ENCODE measurements at regions not wholly inside any gene's neighbourhood (a gene's known extent, or its start where the extent isn't known, plus 50 kb on each side); places are given as distances from the start of the nearest gene placed in this dataset.

DNA sequence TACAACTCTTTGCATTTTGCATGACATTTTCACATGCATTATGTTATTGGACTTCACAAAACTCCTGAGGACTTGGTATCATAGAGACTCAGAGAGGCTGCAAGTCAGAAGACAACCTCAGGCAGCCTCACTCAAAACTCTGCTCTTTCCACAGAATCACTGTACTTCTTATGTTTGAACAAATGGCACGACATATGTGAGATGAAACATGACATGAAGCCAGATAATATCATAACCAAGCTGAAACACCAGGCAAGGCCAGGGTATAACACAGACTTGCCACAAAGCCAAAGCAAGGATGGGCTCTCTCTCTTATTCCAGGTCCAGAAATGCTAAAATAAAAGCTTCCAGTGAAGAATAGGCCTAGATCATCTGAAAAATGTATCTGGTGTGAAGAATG, 425.8 kb upstream of the CDH5 start:
- DNase-seq = no peak

DNA sequence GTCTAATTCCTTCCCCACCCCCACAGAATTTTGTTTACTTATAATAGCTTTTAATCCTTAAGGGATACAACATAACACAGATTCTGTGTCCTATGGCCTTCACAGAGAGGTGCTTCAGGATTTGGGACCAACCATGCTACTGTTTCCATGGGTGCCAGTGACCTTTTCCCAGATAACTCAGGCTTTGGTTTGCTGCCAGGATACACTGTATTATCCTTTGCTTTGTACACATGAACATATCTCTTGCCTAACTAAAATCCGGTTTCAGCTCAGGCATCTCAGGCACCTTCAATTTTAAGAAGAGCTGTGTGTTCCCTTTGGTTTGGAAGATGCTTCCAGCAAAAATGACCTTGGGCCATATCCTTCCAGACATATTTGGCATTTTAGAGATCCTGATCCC, 428.4 kb upstream of the CDH5 start:
- DNase-seq = no peak

GRCh38 chr16:65937455-65937854, 429.0 kb upstream of the CDH5 start:
- no peak for DNase-seq

GRCh38 chr16:65936096-65936495, 430.4 kb upstream of the CDH5 start:
- DNase-seq = no peak

- no peak for DNase-seq
Measured at GRCh38 chr16:65934443-65934842, 432.0 kb upstream of the CDH5 start.

DNA sequence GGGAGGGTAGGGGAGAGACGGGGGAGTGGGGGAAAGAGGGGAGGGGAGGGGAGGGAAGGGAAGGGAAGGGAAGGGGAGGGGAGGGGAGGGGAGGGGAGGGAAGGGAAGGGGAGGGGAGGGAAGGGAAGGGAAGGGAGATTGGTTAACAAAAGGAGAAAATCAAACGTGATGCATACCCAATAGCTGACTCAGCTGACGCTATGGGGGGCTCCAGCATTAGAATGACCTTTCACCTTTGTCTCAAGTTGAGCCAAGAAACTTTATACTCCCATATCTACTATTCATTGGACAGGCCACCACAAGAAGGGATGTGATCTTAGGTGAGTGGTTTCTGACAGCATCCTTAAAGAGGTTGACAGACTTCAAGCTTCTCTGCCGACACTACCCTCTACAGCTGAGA, 432.8 kb upstream of the CDH5 start:
- DNase-seq = no peak

GRCh38 chr16:65932350-65933072, 434.0 kb upstream of the CDH5 start:
- no peak for DNase-seq

- no peak for DNase-seq
Measured at GRCh38 chr16:65922923-65923322, 443.6 kb upstream of the CDH5 start.

GRCh38 chr16:65919986-65920376, 446.5 kb upstream of the CDH5 start:
- no peak for DNase-seq

GRCh38 chr16:65919145-65919985, 447.1 kb upstream of the CDH5 start:
- DNase-seq = no peak

DNA sequence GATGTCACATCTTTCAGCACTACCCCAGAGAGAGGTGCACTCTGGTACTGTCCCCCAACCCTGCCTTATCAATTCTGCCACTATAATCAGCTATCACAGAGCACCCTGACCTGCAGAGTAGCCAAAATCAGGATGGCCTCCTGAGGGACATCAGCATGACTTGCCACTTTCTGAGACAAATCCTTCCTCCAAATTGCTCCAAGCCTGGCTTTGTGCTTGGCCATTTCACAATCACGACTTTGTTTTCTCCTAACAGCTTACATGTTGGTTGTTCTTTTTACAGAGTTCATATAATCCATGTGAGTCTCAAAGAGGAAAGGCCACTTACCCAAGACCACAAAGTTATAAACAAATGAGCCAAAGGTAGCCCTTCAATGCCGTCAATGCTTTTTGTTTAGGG, 449.0 kb upstream of the CDH5 start:
- no peak for DNase-seq

DNA sequence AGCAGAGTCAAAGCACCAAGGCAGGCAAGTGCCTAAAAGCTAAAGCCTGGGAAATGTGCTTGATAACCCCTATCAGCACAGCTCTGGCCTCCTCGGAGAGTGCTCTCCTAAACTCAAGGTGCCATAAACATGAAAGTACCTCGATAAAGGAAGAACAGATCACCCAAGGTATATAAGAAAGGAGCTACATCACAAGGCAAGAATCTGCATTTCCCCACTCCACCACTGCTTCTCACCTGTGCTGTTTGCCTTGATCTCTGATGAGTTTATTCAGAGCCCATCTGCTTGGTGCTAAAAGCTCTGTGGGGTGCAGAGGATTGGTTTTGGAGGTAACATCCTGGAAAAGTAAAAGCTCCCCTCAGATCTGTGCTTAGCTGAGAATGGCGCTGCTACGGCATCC, 449.5 kb upstream of the CDH5 start:
- DNase-seq = no peak

- no peak for DNase-seq
Measured at GRCh38 chr16:65910291-65910690, 456.2 kb upstream of the CDH5 start.

- no peak for DNase-seq
Measured at GRCh38 chr16:65909310-65910050, 457.0 kb upstream of the CDH5 start.

GRCh38 chr16:65908568-65908967, 457.9 kb upstream of the CDH5 start:
- DNase-seq = no peak

- no peak for DNase-seq
Measured at GRCh38 chr16:65905331-65905730, 461.2 kb upstream of the CDH5 start.

DNA sequence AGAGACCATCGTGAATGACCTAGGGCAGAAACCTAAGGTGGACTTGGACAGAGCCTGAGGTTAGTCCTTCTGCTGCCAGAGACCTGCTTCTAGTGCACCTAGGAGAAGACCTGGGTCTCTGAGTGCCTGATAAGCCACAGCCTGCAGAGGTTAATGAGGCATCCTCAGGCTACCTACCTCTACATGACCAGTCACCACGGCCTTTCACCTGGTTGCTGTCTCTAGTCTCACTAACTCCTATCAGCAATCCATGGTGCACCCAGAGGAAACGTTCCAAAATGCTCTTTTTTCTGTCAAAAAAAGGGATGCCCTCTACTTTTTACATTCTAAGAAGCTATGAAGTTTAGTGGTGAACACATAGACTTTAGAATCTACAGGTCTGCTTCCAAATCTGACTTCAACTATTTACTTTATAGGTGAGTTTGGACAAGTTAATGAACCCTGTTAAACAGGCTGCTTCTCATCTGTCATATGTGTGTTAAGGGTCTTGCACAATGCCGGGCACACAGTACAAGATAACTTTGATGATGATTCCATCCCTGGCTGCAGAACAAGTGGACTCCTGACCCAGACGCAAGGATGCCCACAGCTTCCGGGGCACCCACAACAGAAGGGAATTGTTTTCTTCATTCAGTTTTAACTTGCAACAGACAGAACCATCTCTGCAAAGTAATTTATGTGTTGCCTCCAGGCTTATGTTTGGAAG, 469.9 kb upstream of the CDH5 start:
- no peak for DNase-seq

- DNase-seq = no peak
Measured at GRCh38 chr16:65895906-65896305, 470.6 kb upstream of the CDH5 start.

- DNase-seq = no peak
Measured at GRCh38 chr16:65895486-65895885, 471.0 kb upstream of the CDH5 start.

DNA sequence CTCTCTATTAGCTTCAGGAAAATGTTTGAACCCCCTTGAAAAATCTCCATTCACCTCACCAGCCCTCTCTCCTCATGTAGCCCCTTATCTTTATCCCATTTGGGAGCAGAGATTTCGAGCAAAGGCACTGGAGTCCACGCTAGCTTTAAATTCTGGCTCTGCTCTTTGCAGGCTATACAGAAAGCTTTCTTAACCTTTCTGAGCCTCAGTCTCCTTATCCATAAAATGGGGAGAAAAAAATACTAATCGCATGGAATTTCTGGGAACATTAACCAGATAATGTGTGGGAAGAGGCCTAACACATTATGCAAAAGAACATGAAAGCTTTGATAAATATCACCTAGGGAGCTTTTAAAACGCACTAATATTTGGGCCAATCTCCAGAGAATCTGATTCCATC, 476.3 kb upstream of the CDH5 start:
- DNase-seq = no peak

DNA sequence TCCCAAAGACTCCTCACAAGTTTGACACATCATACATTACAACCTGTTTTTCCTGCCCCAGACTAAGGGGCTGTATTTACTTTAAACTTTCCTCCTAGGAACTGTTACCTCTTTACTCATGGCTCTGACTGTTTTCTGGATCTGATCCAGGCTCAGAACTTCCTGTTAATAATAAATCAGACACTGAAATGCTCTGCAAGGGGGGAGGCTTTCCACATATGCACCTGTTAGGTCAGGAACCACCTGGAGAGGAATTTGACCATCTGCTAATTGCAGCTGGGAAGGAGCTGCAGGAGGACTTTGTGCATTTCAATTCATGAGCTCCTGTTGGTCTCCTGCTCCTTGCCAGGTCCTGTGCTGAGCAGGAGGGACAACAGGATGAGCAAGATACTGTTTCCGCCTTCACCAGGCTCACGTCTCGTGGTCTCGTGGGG, 476.9 kb upstream of the CDH5 start:
- DNase-seq = no peak

DNA sequence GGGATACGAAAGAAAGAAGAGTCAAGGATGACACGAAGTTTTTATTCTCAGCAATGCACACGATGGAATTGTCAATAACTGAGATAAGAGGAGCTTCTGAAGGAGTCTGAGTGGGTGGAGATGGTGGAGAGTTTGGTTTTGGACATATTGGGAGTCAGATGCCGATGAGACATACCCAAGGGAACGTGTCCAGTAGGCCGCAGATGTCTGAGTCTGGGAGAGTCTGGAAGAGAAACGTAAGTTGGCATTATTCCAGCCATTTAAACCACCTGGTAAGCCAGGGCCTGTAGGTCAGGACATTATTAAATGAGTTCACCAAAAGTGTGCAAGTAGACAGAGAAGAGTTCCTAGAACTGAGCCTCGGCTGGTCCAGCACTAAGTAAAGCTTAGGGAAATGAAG, 478.3 kb upstream of the CDH5 start:
- no peak for DNase-seq

DNA sequence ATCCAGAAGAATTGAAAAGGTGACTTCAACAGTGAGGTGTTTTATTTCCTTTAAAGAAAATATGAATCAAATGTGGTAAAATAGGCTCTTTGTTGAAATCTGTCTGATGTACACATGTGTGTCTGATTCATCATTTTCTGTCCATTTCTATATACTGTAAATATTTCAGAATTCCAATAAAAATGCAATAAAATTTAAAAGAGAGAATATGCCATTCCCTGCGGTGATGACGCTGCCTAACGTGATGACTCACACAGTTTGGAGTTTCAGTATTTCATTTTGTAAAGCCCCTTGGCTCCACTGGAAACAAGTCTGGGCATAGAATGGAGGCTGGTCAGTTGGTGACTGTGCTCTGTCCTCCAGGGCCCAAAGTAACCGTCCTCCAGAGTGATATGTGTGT, 482.5 kb upstream of the CDH5 start:
- DNase-seq = no peak
